Hepatocyte (in vitro differentiated cells): ENCODE measurements at regions not wholly inside any gene's neighbourhood (a gene's known extent, or its start where the extent isn't known, plus 50 kb on each side); places are given as distances from the start of the nearest gene placed in this dataset.

Source experiments
- DNase-seq: peaks from one replicate; pipeline ENCODE4 v3.0.0-alpha.2; 2016; ENCODE audit warnings: low spot score
- H2AFZ ChIP-seq: fragments of 200-600 bp; sonication (generic); 2 replicates; pipeline ENCODE4 v1.6.0; 2016; ENCODE audit warnings: antibody characterized with exemption, mild to moderate bottlenecking
- H3K27ac ChIP-seq: fragments of 200-600 bp; sonication (generic); 2 replicates; pipeline ENCODE4 v1.5.1; 2016; ENCODE audit warnings: mild to moderate bottlenecking
- H3K27me3 ChIP-seq: fragments of 200-600 bp; sonication (generic); 2 replicates; pipeline ENCODE4 v1.6.1; 2016
- H3K36me3 ChIP-seq: fragments of 200-600 bp; sonication (generic); replicated peaks from 2 replicates; pipeline ENCODE4 v1.5.1; 2016; ENCODE audit warnings: low read depth; ENCODE audit not compliant: insufficient read depth
- H3K4me1 ChIP-seq: fragments of 200-600 bp; sonication (generic); 2 replicates; pipeline ENCODE4 v1.5.1; 2016; ENCODE audit warnings: mild to moderate bottlenecking, moderate library complexity; ENCODE audit not compliant: insufficient read depth
- H3K4me2 ChIP-seq: fragments of 200-600 bp; sonication (generic); 2 replicates; pipeline ENCODE4 v1.6.0; 2016
- H3K4me3 ChIP-seq: fragments of 200-600 bp; sonication (generic); 2 replicates; pipeline ENCODE4 v1.5.1; 2016; ENCODE audit warnings: mild to moderate bottlenecking
- H3K79me2 ChIP-seq: fragments of 200-600 bp; sonication (generic); 2 replicates; pipeline ENCODE4 v1.6.0; 2017; ENCODE audit warnings: mild to moderate bottlenecking
- H3K9me2 ChIP-seq: fragments of 200-600 bp; sonication (generic); replicated peaks from 2 replicates; pipeline ENCODE4 v1.6.0; 2017; ENCODE audit warnings: mild to moderate bottlenecking; ENCODE audit not compliant: insufficient read depth
- H3K9me3 ChIP-seq: fragments of 200-600 bp; sonication (generic); 2 replicates; pipeline ENCODE4 v1.5.1; 2016; ENCODE audit warnings: low read depth, mild to moderate bottlenecking
- H4K20me1 ChIP-seq: fragments of 200-600 bp; sonication (generic); 2 replicates; pipeline ENCODE4 v1.6.0; 2016; ENCODE audit warnings: mild to moderate bottlenecking; ENCODE audit not compliant: insufficient read depth, poor library complexity, severe bottlenecking
- CTCF ChIP-seq: fragments of 200-600 bp; sonication (generic); IDR thresholded peaks from 2 replicates; pipeline ENCODE4 v1.5.1; 2016; ENCODE audit warnings: antibody characterized with exemption, mild to moderate bottlenecking; ENCODE audit not compliant: poor library complexity
- EZH2 ChIP-seq: fragments of 200-600 bp; sonication (generic); IDR thresholded peaks from 2 replicates; pipeline ENCODE4 v1.6.1; 2016; ENCODE audit warnings: antibody characterized with exemption, mild to moderate bottlenecking, borderline replicate concordance
- EZH2phosphoT487 ChIP-seq: fragments of 200-600 bp; sonication (generic); IDR thresholded peaks from one replicate; pipeline ENCODE4 v1.6.1; 2018; ENCODE audit warnings: antibody characterized with exemption, mild to moderate bottlenecking, low read depth, moderate library complexity; ENCODE audit not compliant: unreplicated experiment, severe bottlenecking
- WGBS: methylation state at CpG from one replicate; pipeline ENCODE4 v1.1.6; 2016; ENCODE audit warnings: low lambda C conversion rate; ENCODE audit errors: missing lambda C conversion rate; 5-methylcytosine and 5-hydroxymethylcytosine counted together

GRCh38 chr5:71946343-71947030 is 160.8 kb upstream of the MAP1B start:
- no peaks in the 10 kb centered on the region for H3K79me2 ChIP-seq
- H4K20me1 ChIP-seq = no peaks in the 10 kb centered on the region
- H3K36me3 ChIP-seq = no peaks in the 10 kb centered on the region
- H3K27me3 ChIP-seq = no peaks in the 10 kb centered on the region
- H3K9me2 ChIP-seq = no peaks in the 10 kb centered on the region
- no peak for DNase-seq
- H2AFZ ChIP-seq = no peak overlapping the region
- H3K27ac ChIP-seq = no peak overlapping the region
- no peaks in the 10 kb centered on the region for H3K4me1 ChIP-seq
- TF ChIP-seq EZH2 = no peak
- TF ChIP-seq CTCF = no peak
- no peak for TF ChIP-seq EZH2phosphoT487
- H3K9me3 ChIP-seq = no peaks in the 10 kb centered on the region
- 94% methylated on average over 6 of the region's 6 CpGs for WGBS
- no peak overlapping the region for H3K4me3 ChIP-seq
- H3K4me2 ChIP-seq = no peak overlapping the region

GRCh38 chr5:71948206-71948605 is 159.1 kb upstream of the MAP1B start:
- H3K36me3 ChIP-seq = no peaks in the 10 kb centered on the region
- no peak overlapping the region for H2AFZ ChIP-seq
- H3K4me3 ChIP-seq = no peak overlapping the region
- no peaks in the 10 kb centered on the region for H4K20me1 ChIP-seq
- no peak overlapping the region for H3K4me2 ChIP-seq
- no peak for TF ChIP-seq CTCF
- TF ChIP-seq EZH2phosphoT487 = no peak
- no peak for TF ChIP-seq EZH2
- H3K79me2 ChIP-seq = no peaks in the 10 kb centered on the region
- H3K4me1 ChIP-seq = no peaks in the 10 kb centered on the region
- H3K9me3 ChIP-seq = no peaks in the 10 kb centered on the region
- no peak overlapping the region for H3K27ac ChIP-seq
- no peak for DNase-seq
- H3K27me3 ChIP-seq = no peaks in the 10 kb centered on the region
- H3K9me2 ChIP-seq = no peaks in the 10 kb centered on the region
- 96% methylated on average over 2 of the region's 2 CpGs for WGBS

DNA sequence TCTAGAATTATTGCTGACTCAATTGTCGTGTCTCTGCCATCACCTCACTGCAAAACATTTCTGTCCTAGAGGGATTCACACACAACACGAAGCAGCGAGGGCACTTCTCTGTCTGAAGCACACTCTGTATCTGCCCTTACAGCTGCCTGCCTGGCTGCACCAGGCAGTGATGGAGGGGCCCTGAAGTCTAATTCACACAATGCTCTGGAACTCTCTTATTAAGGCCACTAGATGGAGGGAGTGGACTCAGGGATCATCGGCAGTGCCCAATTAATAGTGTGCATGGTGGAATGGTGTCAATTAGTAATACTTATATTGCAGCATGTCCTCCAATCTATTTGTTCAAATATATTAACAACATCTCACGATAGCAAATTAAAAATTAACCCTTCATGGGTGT is 157.5 kb upstream of the MAP1B start:
- Histone ChIP-seq H3K9me2 (no peaks in the 10 kb centered on the region), H3K27ac (no peak overlapping the region), H3K4me2 (no peak overlapping the region), H4K20me1 (no peaks in the 10 kb centered on the region), H3K9me3 (no peaks in the 10 kb centered on the region), H2AFZ (no peak overlapping the region), H3K4me1 (no peaks in the 10 kb centered on the region), H3K36me3 (no peaks in the 10 kb centered on the region), H3K27me3 (no peaks in the 10 kb centered on the region), H3K79me2 (no peaks in the 10 kb centered on the region), H3K4me3 (no peak overlapping the region)
- no peak for TF ChIP-seq EZH2
- no peak for TF ChIP-seq EZH2phosphoT487
- no peak for TF ChIP-seq CTCF
- 91% methylated on average over 5 of the region's 5 CpGs for WGBS
- no peak for DNase-seq

GRCh38 chr5:71953866-71954265 is 153.4 kb upstream of the MAP1B start:
- Histone ChIP-seq H4K20me1 (no peaks in the 10 kb centered on the region), H3K4me1 (peaks cover 24% of the 10 kb centered on the region), H3K79me2 (no peaks in the 10 kb centered on the region), H3K9me3 (no peaks in the 10 kb centered on the region), H3K4me2 (no peak overlapping the region), H2AFZ (no peak overlapping the region), H3K27me3 (no peaks in the 10 kb centered on the region), H3K36me3 (no peaks in the 10 kb centered on the region), H3K4me3 (no peak overlapping the region), H3K27ac (no peak overlapping the region), H3K9me2 (no peaks in the 10 kb centered on the region)
- no peak for DNase-seq
- no peak for TF ChIP-seq CTCF
- no peak for TF ChIP-seq EZH2
- TF ChIP-seq EZH2phosphoT487 = no peak
- 94% methylated on average over 8 of the region's 8 CpGs for WGBS
